Stimulated activated CD4-positive, alpha-beta T cell treated with anti-CD3 and anti-CD28 coated beads, Interleukin-12 subunit alpha, Interleukin-12 subunit beta, amount 100 ng/mL, for 24 hours (primary cell): ENCODE measurements at regions not wholly inside any gene's neighbourhood (a gene's known extent, or its start where the extent isn't known, plus 50 kb on each side); places are given as distances from the start of the nearest gene placed in this dataset.

Experiments used
- DNase-seq, 2 experiments: peaks; one replicate each; pipeline ENCODE4 v3.0.0-alpha.2; 2020; ENCODE audit warnings: low read depth in 2 of 2

- DNase-seq, result no peak
These were observed 447.3 kb downstream of the GRIA2 start for GRCh38 chr4:157667836-157668235.

- no peak for DNase-seq
These were observed 444.2 kb downstream of the GRIA2 start for GRCh38 chr4:157664726-157665125.

GRCh38 chr4:157655096-157655809 lies 434.7 kb downstream of the GRIA2 start:
- DNase-seq, result no peak

DNA sequence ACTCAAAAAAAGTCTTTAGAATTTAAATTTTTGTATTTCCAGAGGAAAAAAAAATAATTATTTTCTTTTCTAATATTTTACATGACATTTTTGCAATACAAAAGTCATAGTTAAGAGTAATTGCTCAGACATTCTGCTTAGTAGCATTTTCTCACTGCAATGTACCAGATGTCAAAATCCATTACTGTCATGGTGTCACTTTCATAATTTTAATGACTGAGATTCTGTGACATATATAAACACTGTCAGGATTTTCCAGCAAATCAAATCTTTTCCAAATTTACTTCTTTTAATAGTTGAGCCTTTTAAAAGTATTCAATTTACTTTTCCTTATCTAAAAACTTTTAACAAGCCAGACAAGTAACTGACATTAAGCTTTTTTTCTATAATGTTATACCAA lies 422.7 kb downstream of the GRIA2 start:
- DNase-seq, result no peak

DNA sequence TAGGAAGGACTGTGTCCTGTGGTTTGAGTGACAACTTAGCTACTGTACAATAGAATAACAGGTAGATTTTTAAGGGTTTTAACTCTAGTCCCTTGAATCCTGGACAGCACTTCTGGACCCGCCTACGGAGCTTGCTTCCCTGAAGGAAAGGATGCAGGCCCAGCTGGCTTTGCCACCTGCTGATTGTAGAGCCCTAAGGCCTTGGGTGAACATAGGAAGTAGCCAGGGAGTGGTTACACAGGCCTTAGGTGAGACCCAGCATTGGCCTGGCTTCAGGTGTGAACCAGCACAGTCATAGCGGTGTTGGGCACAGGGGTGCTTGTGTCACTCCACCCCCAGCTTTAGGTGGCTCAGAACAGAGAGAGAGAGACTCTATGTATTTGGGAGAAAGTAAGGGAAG lies 413.5 kb downstream of the GRIA2 start:
- DNase-seq, result no peak

DNA sequence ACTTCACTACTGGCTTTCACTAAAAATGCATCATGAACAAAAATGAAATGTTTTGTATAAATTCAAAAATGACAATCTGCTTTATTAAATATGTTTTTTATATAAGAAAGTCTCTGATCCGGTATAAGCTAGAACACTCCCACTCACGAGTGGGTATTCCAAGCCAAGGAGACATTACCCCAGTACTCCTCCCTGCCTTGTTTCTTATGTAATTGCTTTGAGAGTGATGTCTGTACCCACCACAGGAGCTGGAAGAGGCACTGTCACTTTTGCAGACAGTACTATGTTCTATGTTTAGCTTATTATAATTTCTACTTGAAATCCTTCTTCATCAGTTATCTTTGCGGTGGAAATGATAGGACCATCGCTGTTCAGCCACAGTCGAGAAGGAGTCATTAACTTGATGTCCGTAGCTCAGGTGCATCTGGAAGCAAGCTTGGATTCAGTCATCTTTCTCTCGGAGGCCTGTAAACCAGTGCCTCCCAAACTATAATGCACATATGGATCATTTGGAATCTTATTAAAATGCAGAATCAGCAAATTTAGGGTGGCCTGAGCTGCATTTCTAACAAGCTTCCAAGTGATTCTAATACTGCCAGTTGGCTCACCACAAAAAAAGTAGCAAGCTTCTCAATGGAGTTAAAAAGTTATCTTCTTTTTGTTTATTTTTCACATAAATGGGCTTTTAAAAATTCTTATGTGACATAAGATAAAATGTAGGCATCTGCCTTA lies 396.4 kb downstream of the GRIA2 start:
- no peak for DNase-seq

- DNase-seq, result no peak
These were observed 387.5 kb downstream of the GRIA2 start for GRCh38 chr4:157607996-157608395.

DNA sequence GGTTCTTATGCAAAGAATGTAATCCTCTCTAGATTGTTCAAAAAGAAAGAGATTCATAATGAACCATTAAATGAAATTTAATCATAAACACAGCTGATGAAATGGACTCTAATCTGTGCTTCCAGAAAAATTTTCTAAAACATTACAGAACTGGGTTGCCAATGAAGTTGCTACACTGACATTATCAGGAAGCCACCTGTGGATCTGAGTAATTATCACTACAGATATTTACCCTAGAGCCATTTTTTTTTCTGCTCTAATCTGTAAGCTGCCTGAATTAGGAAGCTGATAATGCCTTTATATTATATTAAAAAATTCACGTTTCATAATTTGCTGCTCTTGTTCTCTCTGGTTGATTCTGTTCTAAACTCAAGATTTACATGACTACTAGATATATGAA lies 380.1 kb downstream of the GRIA2 start:
- DNase-seq, result no peak

- DNase-seq, result no peak
These were observed 370.7 kb downstream of the GRIA2 start for GRCh38 chr4:157591245-157591644.

GRCh38 chr4:157590679-157591078 lies 370.2 kb downstream of the GRIA2 start:
- DNase-seq, result no peak

DNA sequence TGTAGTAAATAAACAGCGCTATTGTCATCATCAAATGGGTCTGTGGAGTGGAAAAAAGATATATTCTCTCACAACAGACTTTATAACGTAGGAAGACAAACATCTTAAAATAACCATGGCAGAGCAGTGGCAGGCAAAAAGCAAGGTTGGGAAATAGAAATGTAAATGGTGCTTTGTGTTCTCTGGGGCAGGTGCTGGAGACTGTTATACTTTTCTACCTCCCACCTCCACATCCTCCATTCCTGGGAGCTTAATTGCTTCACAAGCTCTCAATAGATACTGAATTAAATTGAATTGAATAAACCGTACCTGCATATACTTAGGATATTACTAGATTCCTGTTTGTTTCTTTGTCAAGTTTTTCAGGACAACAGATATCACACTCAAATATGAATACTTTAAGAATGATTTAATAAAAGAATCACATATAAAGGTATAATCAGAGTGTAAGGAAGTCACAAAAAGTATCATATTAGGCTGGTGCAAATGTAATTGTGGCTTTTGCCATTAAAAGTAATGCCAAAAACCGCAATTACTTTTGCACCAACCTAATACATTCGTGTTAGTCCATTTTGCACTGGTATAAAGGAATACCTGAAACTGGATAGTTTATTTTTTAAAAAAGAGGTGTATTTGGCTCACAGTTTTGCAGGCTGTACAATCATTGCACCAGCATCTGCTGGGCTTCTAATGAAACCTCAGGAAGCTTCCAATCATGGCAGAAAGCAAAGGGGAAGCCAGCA lies 367.3 kb downstream of the GRIA2 start:
- DNase-seq, result no peak

- no peak for DNase-seq
These were observed 361.6 kb downstream of the GRIA2 start for GRCh38 chr4:157582141-157582540.

GRCh38 chr4:157576671-157577217 lies 356.2 kb downstream of the GRIA2 start:
- no peak for DNase-seq

GRCh38 chr4:157575339-157575738 lies 354.8 kb downstream of the GRIA2 start:
- DNase-seq, result no peak

DNA sequence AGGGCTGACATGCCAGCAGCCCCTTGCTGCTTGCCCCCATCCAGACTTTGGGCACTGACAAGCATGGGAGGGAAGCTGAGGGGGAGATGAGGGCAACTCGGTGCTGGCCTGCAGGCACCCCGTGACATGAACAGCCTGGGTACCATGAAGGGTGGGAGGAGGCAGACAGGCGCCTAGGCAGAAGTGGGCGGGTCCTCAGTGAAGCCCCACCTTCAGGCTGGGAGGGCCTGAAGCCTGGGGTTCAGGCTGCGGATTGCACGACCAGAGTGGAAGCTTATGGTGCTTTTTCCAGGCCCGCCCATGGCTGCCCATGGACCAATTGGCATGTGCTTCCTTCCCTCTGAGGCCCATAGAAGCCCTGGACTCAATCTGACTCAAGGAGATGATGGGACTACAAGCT lies 354.1 kb downstream of the GRIA2 start:
- DNase-seq, result no peak

- DNase-seq, result no peak
These were observed 352.4 kb downstream of the GRIA2 start for GRCh38 chr4:157572951-157573350.

DNA sequence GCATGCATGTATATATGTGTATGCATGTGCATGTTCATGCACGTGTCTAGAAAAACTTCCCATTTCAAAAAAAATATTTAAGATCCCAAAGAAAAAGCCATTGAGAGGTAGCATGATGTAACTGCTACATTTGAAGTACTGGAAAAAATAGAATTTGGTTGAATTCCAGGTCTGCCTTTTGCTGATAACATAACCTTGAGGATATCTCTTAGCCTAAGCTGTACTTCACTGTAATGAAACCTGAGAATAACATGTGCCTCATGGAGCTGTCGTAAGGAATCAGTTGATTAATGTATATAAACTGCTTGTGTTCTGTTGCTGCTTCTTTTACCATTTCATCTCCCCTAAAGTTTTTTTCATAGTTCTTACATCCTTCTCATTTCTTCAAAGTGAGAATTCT lies 351.8 kb downstream of the GRIA2 start:
- DNase-seq, result no peak

DNA sequence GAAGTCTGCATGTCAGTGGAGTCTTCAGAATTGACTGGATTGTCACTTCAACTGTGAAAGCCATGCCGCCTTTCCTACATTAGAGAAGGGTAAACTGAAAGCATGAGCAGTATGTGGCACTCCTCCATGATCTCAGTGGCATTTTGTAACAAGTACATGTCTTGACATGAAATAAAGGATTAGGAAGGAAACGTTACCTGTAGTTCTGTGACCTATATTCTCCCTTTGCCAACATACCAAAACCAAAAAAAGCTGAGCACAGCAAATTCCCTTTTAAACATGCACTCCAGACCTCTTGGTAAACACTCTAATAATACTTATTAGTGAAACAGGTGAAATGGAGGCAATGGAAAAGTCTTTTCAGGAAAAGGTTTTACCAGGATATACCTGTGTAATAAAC lies 344.2 kb downstream of the GRIA2 start:
- no peak for DNase-seq

DNA sequence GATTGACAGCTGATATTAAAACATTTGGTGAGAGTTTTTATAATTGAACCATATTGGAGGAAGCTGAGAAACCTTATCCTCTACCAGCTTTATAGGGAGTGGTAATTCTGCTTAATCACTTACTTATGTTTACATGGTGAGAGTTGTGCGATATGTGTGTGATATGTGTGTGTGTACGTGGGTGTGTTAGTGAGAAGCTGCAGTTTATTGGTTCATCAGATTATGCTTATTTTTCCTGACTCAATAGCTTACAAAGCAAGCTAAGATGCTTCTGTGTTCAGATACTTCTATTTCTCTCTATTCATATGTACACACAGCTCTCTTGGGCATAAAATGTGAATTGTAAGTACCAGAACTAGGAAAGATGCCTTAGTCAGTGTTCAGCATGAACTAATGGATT lies 343.7 kb downstream of the GRIA2 start:
- no peak for DNase-seq

DNA sequence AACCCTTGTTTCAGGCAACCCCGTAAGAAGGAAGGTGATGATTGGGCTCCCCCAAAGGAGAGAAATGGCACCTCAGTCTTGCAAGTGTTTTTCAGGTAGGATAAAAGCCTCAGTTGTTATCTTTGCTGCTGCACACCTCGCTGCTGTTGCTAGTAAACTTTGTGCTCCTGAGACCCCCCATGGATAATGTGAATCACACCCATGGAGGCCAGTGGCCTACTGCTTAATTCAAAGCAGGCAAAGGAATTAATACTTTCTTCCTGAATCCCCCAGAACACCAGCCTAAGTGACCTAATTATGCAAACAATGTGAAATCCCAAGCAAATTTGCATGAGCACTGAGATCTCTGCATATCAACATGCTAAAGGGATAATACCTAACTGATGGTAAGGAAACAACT lies 337.5 kb downstream of the GRIA2 start:
- no peak for DNase-seq

GRCh38 chr4:157550028-157550427 lies 329.5 kb downstream of the GRIA2 start:
- no peak for DNase-seq

DNA sequence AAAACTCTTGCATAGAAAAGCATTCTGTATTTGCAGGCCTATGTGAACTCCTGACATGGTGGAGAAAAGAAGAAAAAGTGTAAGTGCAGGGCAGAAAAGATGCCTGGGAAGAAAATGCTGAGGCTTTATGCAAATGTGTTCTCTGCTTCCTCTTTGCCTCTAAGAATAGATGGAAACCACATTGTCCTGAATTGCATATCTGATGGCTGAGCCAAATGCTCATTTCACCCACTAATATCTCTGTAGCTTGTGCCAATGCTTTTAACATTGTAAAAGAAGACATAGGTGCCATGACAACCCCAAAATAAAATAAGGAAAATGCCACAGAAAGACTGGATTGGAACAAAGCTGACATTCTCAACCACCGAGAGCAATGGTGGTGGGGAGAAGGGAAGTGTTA lies 307.4 kb downstream of the GRIA2 start:
- DNase-seq, result no peak

DNA sequence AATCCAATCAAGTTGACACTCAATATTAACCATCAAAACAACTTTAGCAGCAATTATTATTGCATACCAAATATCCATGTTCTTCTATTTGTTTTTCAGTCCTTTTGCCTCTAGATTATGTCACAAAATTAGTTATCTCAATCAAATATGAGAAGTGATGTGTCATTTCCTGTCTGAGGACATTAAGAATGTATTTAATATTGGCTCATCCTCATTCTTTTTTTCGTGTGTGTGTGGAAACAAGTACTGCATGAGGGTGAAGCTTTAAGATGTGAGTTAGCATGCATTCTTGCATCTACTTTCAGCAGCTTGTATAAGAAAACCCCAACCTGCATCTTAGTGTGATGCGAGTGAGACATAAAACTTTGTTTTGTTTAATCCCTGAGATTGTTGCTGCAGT lies 301.4 kb downstream of the GRIA2 start:
- no peak for DNase-seq
